ENCODE measurements at regions not wholly inside any gene's neighbourhood (a gene's known extent, or its start where the extent isn't known, plus 50 kb on each side); places are given as distances from the start of the nearest gene placed in this dataset.
A peak's percentile ranks its signal among the peaks of the same experiment; 100 is the strongest.

GRCh38 chr18:66825347-66825746 lies 221.5 kb upstream of the CDH19 start:
- TF ChIP-seq TAF1 (conservative IDR thresholded peaks at IDR 0.05) (no peak), NR2F2 (IDR thresholded peaks at IDR 0.05) (no peak), JUND (IDR thresholded peaks at IDR 0.05) (no peak), FOXA1 (IDR thresholded peaks at IDR 0.05) (no peak), RAD21 (IDR thresholded peaks at IDR 0.05) (no peak), HNF4A (conservative IDR thresholded peaks at IDR 0.05) (no peak), SP1 (IDR thresholded peaks at IDR 0.05) (no peak), CTCF (IDR thresholded peaks at IDR 0.05; ENCODE audit: low read depth, low read length, missing input control) (no peak), YY1 (IDR thresholded peaks at IDR 0.05) (no peak), HNF4G (IDR thresholded peaks at IDR 0.05) (no peak), RXRA (IDR thresholded peaks at IDR 0.05) (no peak), FOXA2 (IDR thresholded peaks at IDR 0.05) (no peak), GABPA (IDR thresholded peaks at IDR 0.05 in 1 of 2, conservative IDR thresholded peaks at IDR 0.05 in 1 of 2) (no peak)
- TF ChIP-seq, protein P1, sequence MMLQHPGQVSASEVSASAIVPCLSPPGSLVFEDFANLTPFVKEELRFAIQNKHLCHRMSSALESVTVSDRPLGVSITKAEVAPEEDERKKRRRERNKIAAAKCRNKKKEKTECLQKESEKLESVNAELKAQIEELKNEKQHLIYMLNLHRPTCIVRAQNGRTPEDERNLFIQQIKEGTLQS (IDR thresholded peaks at IDR 0.05), result no peak
- TF ChIP-seq, protein P2, sequence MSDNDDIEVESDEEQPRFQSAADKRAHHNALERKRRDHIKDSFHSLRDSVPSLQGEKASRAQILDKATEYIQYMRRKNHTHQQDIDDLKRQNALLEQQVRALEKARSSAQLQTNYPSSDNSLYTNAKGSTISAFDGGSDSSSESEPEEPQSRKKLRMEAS (IDR thresholded peaks at IDR 0.05), result no peak
- TF ChIP-seq, protein P3, sequence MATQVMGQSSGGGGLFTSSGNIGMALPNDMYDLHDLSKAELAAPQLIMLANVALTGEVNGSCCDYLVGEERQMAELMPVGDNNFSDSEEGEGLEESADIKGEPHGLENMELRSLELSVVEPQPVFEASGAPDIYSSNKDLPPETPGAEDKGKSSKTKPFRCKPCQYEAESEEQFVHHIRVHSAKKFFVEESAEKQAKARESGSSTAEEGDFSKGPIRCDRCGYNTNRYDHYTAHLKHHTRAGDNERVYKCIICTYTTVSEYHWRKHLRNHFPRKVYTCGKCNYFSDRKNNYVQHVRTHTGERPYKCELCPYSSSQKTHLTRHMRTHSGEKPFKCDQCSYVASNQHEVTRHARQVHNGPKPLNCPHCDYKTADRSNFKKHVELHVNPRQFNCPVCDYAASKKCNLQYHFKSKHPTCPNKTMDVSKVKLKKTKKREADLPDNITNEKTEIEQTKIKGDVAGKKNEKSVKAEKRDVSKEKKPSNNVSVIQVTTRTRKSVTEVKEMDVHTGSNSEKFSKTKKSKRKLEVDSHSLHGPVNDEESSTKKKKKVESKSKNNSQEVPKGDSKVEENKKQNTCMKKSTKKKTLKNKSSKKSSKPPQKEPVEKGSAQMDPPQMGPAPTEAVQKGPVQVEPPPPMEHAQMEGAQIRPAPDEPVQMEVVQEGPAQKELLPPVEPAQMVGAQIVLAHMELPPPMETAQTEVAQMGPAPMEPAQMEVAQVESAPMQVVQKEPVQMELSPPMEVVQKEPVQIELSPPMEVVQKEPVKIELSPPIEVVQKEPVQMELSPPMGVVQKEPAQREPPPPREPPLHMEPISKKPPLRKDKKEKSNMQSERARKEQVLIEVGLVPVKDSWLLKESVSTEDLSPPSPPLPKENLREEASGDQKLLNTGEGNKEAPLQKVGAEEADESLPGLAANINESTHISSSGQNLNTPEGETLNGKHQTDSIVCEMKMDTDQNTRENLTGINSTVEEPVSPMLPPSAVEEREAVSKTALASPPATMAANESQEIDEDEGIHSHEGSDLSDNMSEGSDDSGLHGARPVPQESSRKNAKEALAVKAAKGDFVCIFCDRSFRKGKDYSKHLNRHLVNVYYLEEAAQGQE (IDR thresholded peaks at IDR 0.05), result no peak
- Histone ChIP-seq H3K36me3 (ENCODE audit: control insufficient read depth in 4 of 4, insufficient read depth in 3 of 4, low read depth in 1 of 4, low read length in 3 of 4) (no peaks in the 10 kb centered on the region), H3K27ac (ENCODE audit: low read depth in 1 of 2, low read length in 2 of 2) (no peak overlapping the region), H3K4me3 (ENCODE audit: low read depth in 1 of 3, low read length in 3 of 3) (no peak overlapping the region), H3K4me1 (ENCODE audit: control insufficient read depth in 4 of 4, insufficient read depth in 4 of 4, low read length in 3 of 4) (peaks cover 0 to 2% (median 0%) of the 10 kb centered on the region in 4 donors), H3K9ac (ENCODE audit: low read depth in 1 of 2, low read length in 2 of 2) (no peak overlapping the region), H3K9me3 (ENCODE audit: control insufficient read depth in 4 of 4, low read length in 3 of 4) (no peaks in the 10 kb centered on the region), H3K27me3 (ENCODE audit: control insufficient read depth in 4 of 4, insufficient read depth in 4 of 4, low read length in 3 of 4) (no peaks in the 10 kb centered on the region)
- DNase-seq (ENCODE audit: low spot score), result no peak
- WGBS, result 91% methylated on average over 3 of the region's 3 CpGs

DNA sequence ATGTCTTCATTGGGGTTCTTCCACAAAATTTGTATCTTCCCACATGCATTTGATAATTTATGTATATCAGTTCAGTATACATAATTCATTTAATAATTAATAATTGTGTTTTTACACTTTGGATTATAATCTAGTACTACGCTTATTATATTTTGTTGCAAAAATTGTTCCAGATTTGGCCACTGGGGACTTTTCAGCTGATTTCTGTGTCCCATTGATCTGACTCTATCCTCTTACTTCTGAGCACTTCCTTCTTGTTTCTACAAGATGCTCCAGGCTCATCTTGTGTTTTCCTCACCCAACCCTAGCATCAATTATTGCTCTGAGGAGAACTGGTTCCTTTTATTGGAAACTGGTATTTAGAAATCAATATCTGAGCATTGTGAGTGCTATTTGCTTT lies 215.3 kb upstream of the CDH19 start:
- DNase-seq (ENCODE audit: low spot score), result no peak
- no peak overlapping the region for H3K4me3 ChIP-seq (ENCODE audit: low read depth in 1 of 3, low read length in 3 of 3)
- H3K27ac ChIP-seq (ENCODE audit: low read depth in 1 of 2, low read length in 2 of 2), result no peak overlapping the region
- H3K27me3 ChIP-seq (ENCODE audit: control insufficient read depth in 4 of 4, insufficient read depth in 4 of 4, low read length in 3 of 4), result no peaks in the 10 kb centered on the region
- no peaks in the 10 kb centered on the region for H3K4me1 ChIP-seq (ENCODE audit: control insufficient read depth in 4 of 4, insufficient read depth in 4 of 4, low read length in 3 of 4)
- H3K9ac ChIP-seq (ENCODE audit: low read depth in 1 of 2, low read length in 2 of 2), result no peak overlapping the region
- H3K36me3 ChIP-seq (ENCODE audit: control insufficient read depth in 4 of 4, insufficient read depth in 3 of 4, low read depth in 1 of 4, low read length in 3 of 4), result no peaks in the 10 kb centered on the region
- TF ChIP-seq CTCF (IDR thresholded peaks at IDR 0.05; ENCODE audit: low read depth, low read length, missing input control), result peak; percentile 20
- peak in 1 of 2 donors; percentile 13 for TF ChIP-seq RAD21 (IDR thresholded peaks at IDR 0.05)
- TF ChIP-seq EGR1 (IDR thresholded peaks at IDR 0.05; ENCODE audit: low read depth in 2 of 2), result no peak
- H3K9me3 ChIP-seq (ENCODE audit: control insufficient read depth in 4 of 4, low read length in 3 of 4), result no peaks in the 10 kb centered on the region
- 90% methylated on average over 1 of the region's 1 CpG for WGBS

All from liver (tissue), 8 donors.